Hepatocyte (in vitro differentiated cells): ENCODE measurements at regions not wholly inside any gene's neighbourhood (a gene's known extent, or its start where the extent isn't known, plus 50 kb on each side); places are given as distances from the start of the nearest gene placed in this dataset.
A peak's percentile ranks its signal among the peaks of the same experiment; 100 is the strongest.

Experiments
- DNase-seq: peaks from one replicate; pipeline ENCODE4 v3.0.0-alpha.2; 2016; ENCODE audit warnings: low spot score
- H2AFZ ChIP-seq: fragments of 200-600 bp; sonication (generic); 2 replicates; pipeline ENCODE4 v1.6.0; 2016; ENCODE audit warnings: antibody characterized with exemption, mild to moderate bottlenecking
- H3K27ac ChIP-seq: fragments of 200-600 bp; sonication (generic); 2 replicates; pipeline ENCODE4 v1.5.1; 2016; ENCODE audit warnings: mild to moderate bottlenecking
- H3K27me3 ChIP-seq: fragments of 200-600 bp; sonication (generic); 2 replicates; pipeline ENCODE4 v1.6.1; 2016
- H3K36me3 ChIP-seq: fragments of 200-600 bp; sonication (generic); replicated peaks from 2 replicates; pipeline ENCODE4 v1.5.1; 2016; ENCODE audit warnings: low read depth; ENCODE audit not compliant: insufficient read depth
- H3K4me1 ChIP-seq: fragments of 200-600 bp; sonication (generic); 2 replicates; pipeline ENCODE4 v1.5.1; 2016; ENCODE audit warnings: mild to moderate bottlenecking, moderate library complexity; ENCODE audit not compliant: insufficient read depth
- H3K4me2 ChIP-seq: fragments of 200-600 bp; sonication (generic); 2 replicates; pipeline ENCODE4 v1.6.0; 2016
- H3K4me3 ChIP-seq: fragments of 200-600 bp; sonication (generic); 2 replicates; pipeline ENCODE4 v1.5.1; 2016; ENCODE audit warnings: mild to moderate bottlenecking
- H3K79me2 ChIP-seq: fragments of 200-600 bp; sonication (generic); 2 replicates; pipeline ENCODE4 v1.6.0; 2017; ENCODE audit warnings: mild to moderate bottlenecking
- H3K9me2 ChIP-seq: fragments of 200-600 bp; sonication (generic); replicated peaks from 2 replicates; pipeline ENCODE4 v1.6.0; 2017; ENCODE audit warnings: mild to moderate bottlenecking; ENCODE audit not compliant: insufficient read depth
- H3K9me3 ChIP-seq: fragments of 200-600 bp; sonication (generic); 2 replicates; pipeline ENCODE4 v1.5.1; 2016; ENCODE audit warnings: low read depth, mild to moderate bottlenecking
- H4K20me1 ChIP-seq: fragments of 200-600 bp; sonication (generic); 2 replicates; pipeline ENCODE4 v1.6.0; 2016; ENCODE audit warnings: mild to moderate bottlenecking; ENCODE audit not compliant: insufficient read depth, poor library complexity, severe bottlenecking
- EZH2 ChIP-seq: fragments of 200-600 bp; sonication (generic); IDR thresholded peaks from 2 replicates; pipeline ENCODE4 v1.6.1; 2016; ENCODE audit warnings: antibody characterized with exemption, mild to moderate bottlenecking, borderline replicate concordance
- EZH2phosphoT487 ChIP-seq: fragments of 200-600 bp; sonication (generic); IDR thresholded peaks from one replicate; pipeline ENCODE4 v1.6.1; 2018; ENCODE audit warnings: antibody characterized with exemption, mild to moderate bottlenecking, low read depth, moderate library complexity; ENCODE audit not compliant: unreplicated experiment, severe bottlenecking
- WGBS: methylation state at CpG from one replicate; pipeline ENCODE4 v1.1.6; 2016; ENCODE audit warnings: low lambda C conversion rate; ENCODE audit errors: missing lambda C conversion rate; 5-methylcytosine and 5-hydroxymethylcytosine counted together
- TF ChIP-seq, protein P1 (sequence below): fragments of 200-600 bp; sonication (generic); IDR thresholded peaks from 2 replicates; pipeline ENCODE4 v1.5.1; 2016; ENCODE audit warnings: antibody characterized with exemption, mild to moderate bottlenecking; ENCODE audit not compliant: poor library complexity

DNA sequence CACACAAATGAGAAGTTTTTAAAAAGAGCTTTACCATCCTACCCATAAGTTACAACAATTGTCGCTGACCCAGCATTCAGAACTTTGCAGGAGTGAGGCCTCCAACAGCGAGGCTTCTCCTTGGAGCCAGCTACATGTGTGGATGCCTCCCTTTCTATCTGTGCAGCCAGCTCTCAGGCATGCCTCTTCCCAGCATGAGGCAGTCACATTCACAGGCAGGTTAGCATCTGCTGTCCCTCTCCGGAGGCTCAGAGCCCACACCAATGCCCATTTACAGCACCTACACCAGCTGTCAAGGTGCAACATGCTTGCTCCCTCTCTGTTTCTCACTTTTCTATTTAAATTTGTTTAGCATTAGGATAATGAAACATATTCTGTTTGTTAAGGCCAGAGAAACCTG lies 278.7 kb upstream of the PODXL start:
- no peak overlapping the region for H2AFZ ChIP-seq
- WGBS = 84% methylated on average over 3 of the region's 3 CpGs
- no peaks in the 10 kb centered on the region for H3K9me3 ChIP-seq
- no peak overlapping the region for H3K4me3 ChIP-seq
- H4K20me1 ChIP-seq = no peaks in the 10 kb centered on the region
- no peak for DNase-seq
- H3K36me3 ChIP-seq = no peaks in the 10 kb centered on the region
- TF ChIP-seq, protein P1, sequence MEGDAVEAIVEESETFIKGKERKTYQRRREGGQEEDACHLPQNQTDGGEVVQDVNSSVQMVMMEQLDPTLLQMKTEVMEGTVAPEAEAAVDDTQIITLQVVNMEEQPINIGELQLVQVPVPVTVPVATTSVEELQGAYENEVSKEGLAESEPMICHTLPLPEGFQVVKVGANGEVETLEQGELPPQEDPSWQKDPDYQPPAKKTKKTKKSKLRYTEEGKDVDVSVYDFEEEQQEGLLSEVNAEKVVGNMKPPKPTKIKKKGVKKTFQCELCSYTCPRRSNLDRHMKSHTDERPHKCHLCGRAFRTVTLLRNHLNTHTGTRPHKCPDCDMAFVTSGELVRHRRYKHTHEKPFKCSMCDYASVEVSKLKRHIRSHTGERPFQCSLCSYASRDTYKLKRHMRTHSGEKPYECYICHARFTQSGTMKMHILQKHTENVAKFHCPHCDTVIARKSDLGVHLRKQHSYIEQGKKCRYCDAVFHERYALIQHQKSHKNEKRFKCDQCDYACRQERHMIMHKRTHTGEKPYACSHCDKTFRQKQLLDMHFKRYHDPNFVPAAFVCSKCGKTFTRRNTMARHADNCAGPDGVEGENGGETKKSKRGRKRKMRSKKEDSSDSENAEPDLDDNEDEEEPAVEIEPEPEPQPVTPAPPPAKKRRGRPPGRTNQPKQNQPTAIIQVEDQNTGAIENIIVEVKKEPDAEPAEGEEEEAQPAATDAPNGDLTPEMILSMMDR = no peak
- no peak for TF ChIP-seq EZH2phosphoT487
- no peak for TF ChIP-seq EZH2
- no peak overlapping the region for H3K27ac ChIP-seq
- H3K79me2 ChIP-seq = no peaks in the 10 kb centered on the region
- no peak overlapping the region for H3K4me2 ChIP-seq
- peaks cover 5% of the 10 kb centered on the region for H3K4me1 ChIP-seq
- H3K9me2 ChIP-seq = no peaks in the 10 kb centered on the region
- H3K27me3 ChIP-seq = peaks cover 16% of the 10 kb centered on the region

DNA sequence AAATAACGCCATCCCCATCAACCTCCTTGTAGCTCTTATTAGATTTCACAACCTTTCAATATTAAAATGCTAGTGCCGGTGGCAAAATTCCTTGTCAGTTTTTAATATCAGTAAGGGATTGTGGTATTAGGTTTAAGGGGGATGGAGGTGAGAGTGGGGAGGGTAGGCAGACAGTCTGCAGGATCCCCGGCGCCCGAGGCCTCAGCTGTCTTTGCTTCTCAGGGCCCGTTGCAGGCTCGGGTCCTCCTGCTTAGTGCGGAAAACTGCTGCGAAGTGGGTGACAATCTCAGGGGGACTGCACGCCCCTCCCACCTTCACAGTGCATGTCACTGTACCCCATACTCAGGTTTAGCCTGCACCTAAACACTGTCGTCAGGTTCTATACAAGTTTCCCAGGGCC lies 274.3 kb upstream of the PODXL start:
- Histone ChIP-seq H3K4me2 (peak overlapping the region; percentile 61), H3K36me3 (no peaks in the 10 kb centered on the region), H3K9me3 (no peaks in the 10 kb centered on the region), H3K79me2 (no peaks in the 10 kb centered on the region), H4K20me1 (no peaks in the 10 kb centered on the region), H2AFZ (no peak overlapping the region), H3K4me1 (peaks cover 12% of the 10 kb centered on the region), H3K4me3 (no peak overlapping the region), H3K27me3 (peaks cover 5% of the 10 kb centered on the region), H3K9me2 (no peaks in the 10 kb centered on the region), H3K27ac (no peak overlapping the region)
- no peak for TF ChIP-seq EZH2phosphoT487
- no peak for TF ChIP-seq EZH2
- DNase-seq = no peak
- WGBS = 72% methylated on average over 11 of the region's 11 CpGs

- 15% methylated on average over 18 of the region's 18 CpGs for WGBS
- Histone ChIP-seq H2AFZ (peak overlapping the region; percentile 21), H3K36me3 (no peaks in the 10 kb centered on the region), H3K27me3 (peaks cover 5% of the 10 kb centered on the region), H3K9me3 (no peaks in the 10 kb centered on the region), H4K20me1 (no peaks in the 10 kb centered on the region), H3K27ac (no peak overlapping the region), H3K4me1 (peaks cover 12% of the 10 kb centered on the region), H3K79me2 (no peaks in the 10 kb centered on the region), H3K4me2 (peak overlapping the region; percentile 61), H3K4me3 (no peak overlapping the region), H3K9me2 (no peaks in the 10 kb centered on the region)
- TF ChIP-seq EZH2phosphoT487 = no peak
- TF ChIP-seq, protein P1 = peak; percentile 11
- DNase-seq = peak; percentile 74
Measured at GRCh38 chr7:131829947-131830558, 273.6 kb upstream of the PODXL start.

DNA sequence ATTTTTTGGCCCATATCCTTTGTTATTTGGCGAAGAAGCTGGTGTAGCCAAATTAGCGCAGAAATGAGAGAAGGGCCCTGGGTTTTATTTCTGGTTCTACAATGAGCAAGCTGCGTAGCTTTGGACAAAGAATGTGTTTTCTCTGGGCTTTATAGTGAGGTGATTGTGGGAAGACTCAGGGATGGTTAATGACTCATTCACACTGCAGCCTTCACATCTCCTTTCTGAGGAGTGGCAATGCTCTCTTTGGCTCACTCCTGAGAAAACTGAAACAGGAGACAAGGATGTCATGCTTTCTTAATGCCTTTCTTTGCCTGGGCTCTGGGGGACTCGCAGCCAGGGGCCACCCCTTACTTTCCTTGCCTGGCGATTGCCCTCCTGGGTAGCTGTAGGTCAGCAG lies 271.0 kb upstream of the PODXL start:
- DNase-seq = no peak
- WGBS = 84% methylated on average over 5 of the region's 5 CpGs
- Histone ChIP-seq H3K4me3 (no peak overlapping the region), H3K36me3 (no peaks in the 10 kb centered on the region), H3K4me2 (no peak overlapping the region), H3K27ac (peak overlapping the region; percentile 50), H4K20me1 (no peaks in the 10 kb centered on the region), H3K79me2 (no peaks in the 10 kb centered on the region), H3K9me3 (no peaks in the 10 kb centered on the region), H3K27me3 (peaks cover 5% of the 10 kb centered on the region), H2AFZ (no peak overlapping the region), H3K9me2 (no peaks in the 10 kb centered on the region), H3K4me1 (peaks cover 12% of the 10 kb centered on the region)
- TF ChIP-seq, protein P1 = no peak
- TF ChIP-seq EZH2 (no peak), EZH2phosphoT487 (no peak)
